OCI-LY1 (cell line): ENCODE measurements at regions not wholly inside any gene's neighbourhood (a gene's known extent, or its start where the extent isn't known, plus 50 kb on each side); places are given as distances from the start of the nearest gene placed in this dataset.

Source experiments
- CTCF ChIP-seq: fragments of 200-600 bp; sonication (generic), shearing (Covaris generic); IDR thresholded peaks from 2 replicates; pipeline ENCODE4 v1.5.1; 2017; ENCODE audit warnings: mild to moderate bottlenecking, antibody characterized with exemption, low read length, moderate library complexity, mixed read lengths
- EZH2 ChIP-seq: fragments of 200-600 bp; sonication (generic), shearing (Covaris generic); IDR thresholded peaks from 2 replicates; pipeline ENCODE4 v1.8.0; 2017; ENCODE audit warnings: borderline replicate concordance, mixed run types, mild to moderate bottlenecking, antibody characterized with exemption, low read length, moderate library complexity, mixed read lengths

- TF ChIP-seq CTCF (no peak), EZH2 (no peak)
Observed at GRCh38 chr5:118705959-118706667, 282.2 kb downstream of the DTWD2 start.
